ENCODE measurements at regions not wholly inside any gene's neighbourhood (a gene's known extent, or its start where the extent isn't known, plus 50 kb on each side); places are given as distances from the start of the nearest gene placed in this dataset.

GRCh38 chr5:167268337-167268736 is 1023.1 kb upstream of the WWC1 start:
- no peak for DNase-seq (ENCODE audit: unreplicated experiment)
- Mint-ChIP-seq H3K4me1 (ENCODE audit: insufficient read depth, unreplicated experiment) (no peaks in the 10 kb centered on the region), H3K27me3 (ENCODE audit: insufficient read depth, unreplicated experiment) (no peaks in the 10 kb centered on the region), H3K36me3 (ENCODE audit: insufficient read depth, unreplicated experiment) (no peaks in the 10 kb centered on the region), H3K9me3 (ENCODE audit: unreplicated experiment) (no peaks in the 10 kb centered on the region), H3K4me3 (ENCODE audit: unreplicated experiment) (no peak overlapping the region), H3K27ac (ENCODE audit: low read depth, unreplicated experiment) (no peak overlapping the region)
- no TSS peak for BruUV-seq (replicated peaks)
- TF ChIP-seq CTCF (IDR thresholded peaks at IDR 0.05; ENCODE audit: unreplicated experiment) = no peak
- CTCF ChIA-PET = interaction anchor here (0.6 kb wide), 1 partner anchor 60 kb away, joined by 6 read pairs; no protein-coding TSS in a partner anchor
- POLR2A ChIA-PET = interaction anchor here (0.6 kb wide), 1 partner anchor 26 kb away, joined by 3 read pairs; no protein-coding TSS in a partner anchor
- intact Hi-C loops (cut with micrococcal nuclease) = no loop called here

GRCh38 chr5:167269146-167269545 is 1022.3 kb upstream of the WWC1 start:
- intact Hi-C loops (cut with micrococcal nuclease) = no loop called here
- no TSS peak for BruUV-seq (replicated peaks)
- H3K4me3 Mint-ChIP-seq (ENCODE audit: unreplicated experiment) = no peak overlapping the region
- H3K9me3 Mint-ChIP-seq (ENCODE audit: unreplicated experiment) = no peaks in the 10 kb centered on the region
- no peak for TF ChIP-seq CTCF (IDR thresholded peaks at IDR 0.05; ENCODE audit: unreplicated experiment)
- no peak overlapping the region for H3K27ac Mint-ChIP-seq (ENCODE audit: low read depth, unreplicated experiment)
- no peaks in the 10 kb centered on the region for H3K4me1 Mint-ChIP-seq (ENCODE audit: insufficient read depth, unreplicated experiment)
- ChIA-PET POLR2A (no interaction called here), CTCF (no interaction called here)
- no peaks in the 10 kb centered on the region for H3K36me3 Mint-ChIP-seq (ENCODE audit: insufficient read depth, unreplicated experiment)
- H3K27me3 Mint-ChIP-seq (ENCODE audit: insufficient read depth, unreplicated experiment) = no peaks in the 10 kb centered on the region
- DNase-seq (ENCODE audit: unreplicated experiment) = no peak

- CTCF ChIA-PET = interaction anchor here (0.7 to 0.9 kb wide), 3 partner anchors 27 to 294 kb away, joined by 3 read pairs; no protein-coding TSS in a partner anchor
- Mint-ChIP-seq H3K36me3 (ENCODE audit: insufficient read depth, unreplicated experiment) (no peaks in the 10 kb centered on the region), H3K9me3 (ENCODE audit: unreplicated experiment) (no peaks in the 10 kb centered on the region), H3K4me1 (ENCODE audit: insufficient read depth, unreplicated experiment) (no peaks in the 10 kb centered on the region), H3K4me3 (ENCODE audit: unreplicated experiment) (no peak overlapping the region), H3K27me3 (ENCODE audit: insufficient read depth, unreplicated experiment) (no peaks in the 10 kb centered on the region), H3K27ac (ENCODE audit: low read depth, unreplicated experiment) (no peak overlapping the region)
- DNase-seq (ENCODE audit: unreplicated experiment) = no peak
- intact Hi-C loops (cut with micrococcal nuclease) = no loop called here
- BruUV-seq (replicated peaks) = no TSS peak
- POLR2A ChIA-PET = no interaction called here
- TF ChIP-seq CTCF (IDR thresholded peaks at IDR 0.05; ENCODE audit: unreplicated experiment) = no peak
Observed at GRCh38 chr5:167271081-167271480, 1020.4 kb upstream of the WWC1 start.

GRCh38 chr5:167271511-167271910 is 1019.9 kb upstream of the WWC1 start:
- no peaks in the 10 kb centered on the region for H3K27me3 Mint-ChIP-seq (ENCODE audit: insufficient read depth, unreplicated experiment)
- H3K4me3 Mint-ChIP-seq (ENCODE audit: unreplicated experiment) = no peak overlapping the region
- no peak overlapping the region for H3K27ac Mint-ChIP-seq (ENCODE audit: low read depth, unreplicated experiment)
- DNase-seq (ENCODE audit: unreplicated experiment) = no peak
- intact Hi-C loops (cut with micrococcal nuclease) = no loop called here
- BruUV-seq (replicated peaks) = no TSS peak
- POLR2A ChIA-PET = interaction anchor here (0.5 kb wide), 1 partner anchor 1681 kb away, joined by 3 read pairs; no protein-coding TSS in a partner anchor
- no peak for TF ChIP-seq CTCF (IDR thresholded peaks at IDR 0.05; ENCODE audit: unreplicated experiment)
- CTCF ChIA-PET = interaction anchor here (0.7 to 0.9 kb wide), 3 partner anchors 27 to 294 kb away, joined by 3 read pairs; no protein-coding TSS in a partner anchor
- no peaks in the 10 kb centered on the region for H3K9me3 Mint-ChIP-seq (ENCODE audit: unreplicated experiment)
- no peaks in the 10 kb centered on the region for H3K4me1 Mint-ChIP-seq (ENCODE audit: insufficient read depth, unreplicated experiment)
- H3K36me3 Mint-ChIP-seq (ENCODE audit: insufficient read depth, unreplicated experiment) = no peaks in the 10 kb centered on the region

Data from MCF 10A (cell line).